ENCODE measurements at regions not wholly inside any gene's neighbourhood (a gene's known extent, or its start where the extent isn't known, plus 50 kb on each side); places are given as distances from the start of the nearest gene placed in this dataset.

GRCh38 chr18:73254564-73254963, 386.8 kb upstream of the NETO1 start:
- H3K27ac ChIP-seq = no peak overlapping the region
- no peak for TF ChIP-seq CTCF (IDR thresholded peaks at IDR 0.05)
- TF ChIP-seq ZFX (IDR thresholded peaks at IDR 0.05; ENCODE audit: borderline replicate concordance) = no peak

- TF ChIP-seq ZFX (IDR thresholded peaks at IDR 0.05; ENCODE audit: borderline replicate concordance) (no peak), CTCF (IDR thresholded peaks at IDR 0.05) (no peak)
- no peak overlapping the region for H3K27ac ChIP-seq
Observed at GRCh38 chr18:73249030-73249429, 381.2 kb upstream of the NETO1 start.

GRCh38 chr18:73246763-73247162, 379.0 kb upstream of the NETO1 start:
- no peak for TF ChIP-seq ZFX (IDR thresholded peaks at IDR 0.05; ENCODE audit: borderline replicate concordance)
- no peak for TF ChIP-seq CTCF (IDR thresholded peaks at IDR 0.05)

GRCh38 chr18:73245345-73245744, 377.6 kb upstream of the NETO1 start:
- H3K27ac ChIP-seq = peak overlapping the region; percentile 48
- TF ChIP-seq ZFX (IDR thresholded peaks at IDR 0.05; ENCODE audit: borderline replicate concordance) (no peak), CTCF (IDR thresholded peaks at IDR 0.05) (no peak)

More at GRCh38 chr18:73246763-73247162, 379.0 kb upstream of the NETO1 start:
- no peak overlapping the region for H3K27ac ChIP-seq

- H3K27ac ChIP-seq = no peak overlapping the region
- no peak for TF ChIP-seq CTCF (IDR thresholded peaks at IDR 0.05)
- no peak for TF ChIP-seq ZFX (IDR thresholded peaks at IDR 0.05; ENCODE audit: borderline replicate concordance)
Observed at GRCh38 chr18:73244401-73244800, 376.6 kb upstream of the NETO1 start.

GRCh38 chr18:73240899-73241298, 373.1 kb upstream of the NETO1 start:
- TF ChIP-seq CTCF (IDR thresholded peaks at IDR 0.05) (no peak), ZFX (IDR thresholded peaks at IDR 0.05; ENCODE audit: borderline replicate concordance) (no peak)
- H3K27ac ChIP-seq = no peak overlapping the region

- TF ChIP-seq ZFX (IDR thresholded peaks at IDR 0.05; ENCODE audit: borderline replicate concordance) = no peak
- no peak for TF ChIP-seq CTCF (IDR thresholded peaks at IDR 0.05)
- H3K27ac ChIP-seq = no peak overlapping the region
Observed at GRCh38 chr18:73235921-73236320, 368.1 kb upstream of the NETO1 start.

Measured in 22Rv1 (cell line).